ENCODE measurements at regions not wholly inside any gene's neighbourhood (a gene's known extent, or its start where the extent isn't known, plus 50 kb on each side); places are given as distances from the start of the nearest gene placed in this dataset.
"Not testable (repeated sequence)": the region's sequence is repeated elsewhere in the genome, so short reads cannot be mapped to it uniquely, and the experiment has no call there.

DNA sequence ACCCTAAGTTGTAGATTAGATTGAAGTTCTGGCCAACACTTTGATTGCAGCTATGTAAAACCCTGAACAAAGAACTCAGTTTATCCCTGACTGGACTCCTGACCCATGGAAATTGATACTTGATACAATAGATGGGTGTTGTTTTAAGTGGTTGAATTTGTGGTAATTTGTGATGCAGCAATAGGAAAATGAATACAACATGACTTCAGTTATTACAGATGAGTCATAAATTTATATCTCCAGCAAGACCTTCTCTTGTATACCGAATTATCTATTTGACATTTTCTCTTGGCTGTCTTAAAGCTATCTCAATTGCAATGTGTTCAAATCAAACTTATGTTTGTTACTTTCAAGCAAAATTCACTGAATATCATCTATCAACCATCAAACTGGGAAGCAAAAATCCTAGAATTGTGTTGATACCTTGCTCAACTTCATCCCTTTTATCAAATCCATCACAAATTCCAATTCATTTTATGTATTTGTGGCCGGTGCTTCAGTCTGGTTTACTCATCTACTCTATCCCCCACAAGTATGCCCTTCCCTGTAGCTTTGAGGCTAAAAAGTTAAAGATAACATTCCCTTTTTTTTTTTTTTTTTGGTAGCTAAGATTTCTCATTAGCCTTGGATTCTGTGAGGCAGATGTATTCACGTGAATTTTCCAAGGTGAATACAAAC is 129.4 kb upstream of the CENPW start:
- DNase-seq: peak; percentile 5

- no peak for DNase-seq
Measured at GRCh38 chr6:126217497-126217896, 122.4 kb upstream of the CENPW start.

GRCh38 chr6:126220901-126221300 is 119.0 kb upstream of the CENPW start:
- DNase-seq: not testable (repeated sequence)

GRCh38 chr6:126227833-126228702 is 111.8 kb upstream of the CENPW start:
- DNase-seq: no peak

GRCh38 chr6:126232671-126233070 is 107.2 kb upstream of the CENPW start:
- no peak for DNase-seq

- DNase-seq: no peak
Measured at GRCh38 chr6:126233192-126233591, 106.7 kb upstream of the CENPW start.

DNA sequence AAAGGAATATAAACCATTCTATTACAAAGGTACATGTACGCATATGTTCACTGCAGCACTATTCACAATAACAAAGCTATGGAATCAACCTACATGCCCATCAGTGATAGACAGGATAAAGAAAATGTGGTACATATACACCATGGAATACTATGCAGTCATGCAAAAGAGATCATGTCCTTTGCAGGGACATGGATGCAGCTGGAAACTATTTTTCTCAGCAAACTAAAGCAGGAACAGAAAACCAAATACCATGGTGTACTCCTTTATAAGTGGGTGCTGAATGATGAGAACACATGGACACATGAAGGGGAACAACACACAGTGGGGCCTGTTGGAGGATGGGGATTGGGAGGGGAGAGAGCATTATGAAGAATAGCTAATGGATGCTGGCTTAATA is 104.6 kb upstream of the CENPW start:
- DNase-seq: no peak

- DNase-seq: no peak
Measured at GRCh38 chr6:126245077-126245476, 94.8 kb upstream of the CENPW start.

DNA sequence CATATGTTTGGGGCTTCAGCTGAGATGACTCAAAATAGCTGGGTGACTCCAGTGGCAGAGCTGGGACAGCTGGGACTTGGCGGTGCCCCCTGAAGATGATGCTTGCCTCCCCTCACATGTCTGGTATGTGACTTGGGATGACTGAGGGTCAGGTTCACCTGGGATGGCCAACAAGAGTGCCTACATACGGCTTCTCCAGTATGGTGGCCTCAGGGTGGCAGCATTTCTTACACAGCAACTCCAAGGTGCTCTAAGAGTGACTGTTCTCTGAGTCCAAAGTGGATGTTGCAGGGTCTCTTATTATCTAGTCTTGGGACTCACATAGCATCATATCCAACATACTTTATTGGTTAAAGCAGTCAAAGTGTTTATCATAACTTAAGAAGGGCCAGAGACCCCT is 87.8 kb upstream of the CENPW start:
- DNase-seq: no peak

GRCh38 chr6:126253431-126253830 is 86.5 kb upstream of the CENPW start:
- DNase-seq: no peak

DNA sequence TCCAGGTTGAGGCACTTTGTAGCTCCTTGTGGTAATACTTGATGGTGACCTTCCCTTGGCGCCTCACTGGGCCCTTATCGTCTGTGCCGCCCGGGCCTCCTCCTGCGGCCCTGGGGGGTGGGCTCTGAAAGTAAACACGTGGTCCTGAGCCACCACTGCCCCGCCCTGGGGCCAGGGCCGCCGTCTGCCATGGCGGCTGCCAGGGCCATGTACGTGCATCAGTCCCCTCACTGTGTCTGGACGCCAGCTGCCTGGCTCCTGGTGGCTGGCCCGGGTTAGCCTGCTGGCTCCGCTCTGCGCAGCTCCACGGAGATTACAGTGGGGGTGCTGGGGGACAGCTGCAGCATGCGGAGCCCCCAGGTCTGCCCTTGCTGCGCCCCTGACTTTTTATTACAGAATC is 81.8 kb upstream of the CENPW start:
- DNase-seq: no peak

- no peak for DNase-seq
Measured at GRCh38 chr6:126261792-126262421, 78.0 kb upstream of the CENPW start.

GRCh38 chr6:126264265-126264664 is 75.7 kb upstream of the CENPW start:
- no peak for DNase-seq

DNA sequence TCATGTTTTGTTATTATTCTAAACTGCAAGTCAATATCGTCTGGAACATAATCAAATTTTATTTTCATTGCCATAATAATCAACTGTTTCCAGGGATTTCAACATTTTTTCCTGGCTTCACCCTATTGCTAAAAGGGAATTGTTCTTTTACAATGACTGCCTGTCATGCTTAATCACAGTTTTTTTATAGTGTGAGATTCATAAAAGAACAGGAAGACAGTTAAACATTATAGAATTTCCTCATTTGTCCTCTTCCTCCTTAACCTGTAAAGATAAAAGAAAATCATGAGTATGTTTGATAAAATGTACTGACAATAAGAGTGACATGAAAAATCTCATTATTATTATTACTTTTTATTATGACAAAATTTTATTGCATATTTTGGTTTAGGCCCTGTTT is 73.3 kb upstream of the CENPW start:
- DNase-seq: no peak

- DNase-seq: no peak
Measured at GRCh38 chr6:126267626-126268025, 72.3 kb upstream of the CENPW start.

- no peak for DNase-seq
Measured at GRCh38 chr6:126268092-126268491, 71.8 kb upstream of the CENPW start.

GRCh38 chr6:126280287-126280686 is 59.6 kb upstream of the CENPW start:
- DNase-seq: no peak

DNA sequence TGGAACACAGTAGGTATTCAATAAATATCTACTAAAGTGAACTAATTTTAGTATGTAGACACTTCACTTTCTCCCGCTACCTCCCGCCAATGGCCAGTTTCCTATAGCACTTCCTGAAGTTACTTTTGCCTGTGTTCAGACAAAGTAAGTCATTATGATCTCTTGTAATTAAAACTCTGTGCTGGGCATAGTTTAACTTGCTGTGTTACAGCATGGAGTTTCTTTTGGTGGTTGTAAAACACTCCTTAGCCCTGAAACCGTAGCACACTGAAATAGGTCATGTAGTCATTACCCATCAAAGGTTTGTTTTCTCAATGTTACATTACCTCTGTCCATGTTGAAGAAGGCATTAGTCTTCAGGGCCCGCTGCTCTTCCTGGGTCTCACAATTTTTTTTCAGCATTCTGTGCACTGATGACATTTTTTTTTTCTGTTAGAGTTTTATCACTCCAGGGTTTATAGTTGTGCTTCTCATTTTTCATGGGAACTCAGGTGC is 54.0 kb upstream of the CENPW start:
- no peak for DNase-seq

Data from HCEC 1CT (cell line).